K562 (cell line): ENCODE measurements at regions not wholly inside any gene's neighbourhood (a gene's known extent, or its start where the extent isn't known, plus 50 kb on each side); places are given as distances from the start of the nearest gene placed in this dataset.

Source experiments
- CTCF ChIP-seq, 3 experiments: IDR thresholded peaks in 2 of 3; conservative IDR thresholded peaks in 1 of 3; 2 replicates each; pipeline ENCODE4 v1.5.1; 2011 to 2012; ENCODE audit warnings: low read length in 3 of 3, mild to moderate bottlenecking in 3 of 3, control low read depth in 2 of 3, improper control_type of control experiment in 1 of 3, inconsistent platforms in 1 of 3, low read depth in 1 of 3, mixed read lengths in 1 of 3, moderate library complexity in 1 of 3; ENCODE audit not compliant: insufficient read depth in 2 of 3
- EZH2 ChIP-seq: IDR thresholded peaks from 2 replicates; pipeline ENCODE4 v1.6.1; 2012; ENCODE audit warnings: low read depth, mild to moderate bottlenecking, inconsistent platforms, low read length, borderline replicate concordance
- HMG20B ChIP-seq: fragments of 250-450 bp; sonication (Bioruptor Pico); IDR thresholded peaks from 2 replicates; pipeline ENCODE4 v1.5.0; 2021; ENCODE audit warnings: mild to moderate bottlenecking
- KAT8 ChIP-seq: fragments of 450-650 bp; IDR thresholded peaks from 2 replicates; pipeline ENCODE4 v1.6.1; 2016; ENCODE audit warnings: low read depth, mild to moderate bottlenecking
- KLF6 ChIP-seq: fragments of 250-450 bp; sonication (Bioruptor Pico); IDR thresholded peaks from 2 replicates; pipeline ENCODE4 v1.4.0; 2020; ENCODE audit warnings: mild to moderate bottlenecking, moderate library complexity, borderline replicate concordance
- POLR2AphosphoS5 ChIP-seq: IDR thresholded peaks from 2 replicates; pipeline ENCODE4 v1.6.1; 2011; ENCODE audit warnings: mild to moderate bottlenecking, low read depth, low read length, moderate library complexity; ENCODE audit not compliant: control insufficient read depth, insufficient read depth
- TAF7 ChIP-seq: fragments of 450-650 bp; IDR thresholded peaks from 2 replicates; pipeline ENCODE4 v1.6.1; 2016; ENCODE audit warnings: missing genetic modification characterization, missing compliant biosample characterization
- ZBTB33 ChIP-seq: sonication (generic); formaldehyde crosslinking; IDR thresholded peaks from 2 replicates; pipeline ENCODE4 v1.8.1; 2023; ENCODE audit warnings: mild to moderate bottlenecking, missing genetic modification reagents
- ZFX ChIP-seq: sonication (generic); formaldehyde crosslinking; IDR thresholded peaks from 2 replicates; pipeline ENCODE4 v1.8.0; 2022; ENCODE audit warnings: mild to moderate bottlenecking, missing genetic modification reagents, moderate library complexity
- ZHX1 ChIP-seq: fragments of 150-350 bp; conservative IDR thresholded peaks from 2 replicates; pipeline ENCODE4 v1.6.1; 2014; ENCODE audit warnings: low read length
- ZNF518B ChIP-seq: fragments of 250-450 bp; sonication (Bioruptor Pico); IDR thresholded peaks from 2 replicates; pipeline ENCODE4 v1.5.0; 2021; ENCODE audit warnings: mild to moderate bottlenecking, moderate library complexity
- ZNF644 ChIP-seq: fragments of 200-800 bp; sonication (Bioruptor generic); IDR thresholded peaks from 2 replicates; pipeline ENCODE4 v1.6.1; 2016; ENCODE audit warnings: low read depth, missing genetic modification characterization, missing compliant biosample characterization

GRCh38 chr7:65276822-65277221 is 96.8 kb upstream of the ZNF92 start:
- TF ChIP-seq KLF6, result no peak
- TF ChIP-seq POLR2AphosphoS5, result no peak
- TF ChIP-seq TAF7 (tag), result no peak
- TF ChIP-seq ZNF644 (tag), result no peak
- TF ChIP-seq CTCF (IDR thresholded peaks at IDR 0.05 in 2 of 3, conservative IDR thresholded peaks at IDR 0.05 in 1 of 3; ENCODE audit: insufficient read depth in 2 of 3, low read depth in 1 of 3, low read length in 3 of 3), result no peak
- TF ChIP-seq ZNF518B (CRISPR knock-in tag), result no peak
- TF ChIP-seq ZFX (CRISPR knock-in tag), result no peak
- no peak for TF ChIP-seq HMG20B (CRISPR knock-in tag)
- TF ChIP-seq ZHX1, result no peak
- TF ChIP-seq KAT8, result no peak
- no peak for TF ChIP-seq ZBTB33 (CRISPR knock-in tag)
- TF ChIP-seq EZH2, result no peak
